AG20443 (cell line): ENCODE measurements at regions not wholly inside any gene's neighbourhood (a gene's known extent, or its start where the extent isn't known, plus 50 kb on each side); places are given as distances from the start of the nearest gene placed in this dataset.

Experiments
- DNase-seq: peaks from one replicate; pipeline ENCODE4 v3.0.0; 2012; ENCODE audit warnings: low spot score, mixed read lengths

GRCh38 chr3:151992326-151993041 is 119.0 kb downstream of the SUCNR1 start:
- DNase-seq: no peak

GRCh38 chr3:151995091-151995490 is 121.6 kb downstream of the SUCNR1 start:
- DNase-seq: no peak

- no peak for DNase-seq
These were observed 125.3 kb downstream of the SUCNR1 start for GRCh38 chr3:151998744-151999143.

DNA sequence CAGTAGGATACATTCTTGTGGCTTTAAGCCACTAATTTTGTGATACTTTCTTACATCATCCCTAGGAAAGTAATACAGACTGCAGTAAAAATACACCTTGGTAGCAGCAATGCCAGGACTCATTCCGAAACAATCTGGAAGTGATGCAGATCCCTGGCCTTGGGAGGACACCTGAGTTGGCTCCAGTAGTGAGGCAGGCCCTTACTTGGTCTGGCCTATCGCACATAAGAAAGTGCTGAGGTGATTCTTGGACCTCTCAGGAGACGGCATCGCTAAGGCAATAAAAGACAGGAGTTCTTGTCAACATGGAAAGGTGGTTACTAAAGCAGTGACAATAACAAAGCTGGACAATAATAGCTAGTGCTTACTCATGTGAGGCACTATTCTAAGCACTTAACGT is 126.5 kb downstream of the SUCNR1 start:
- DNase-seq: no peak

GRCh38 chr3:152011812-152012735 is 138.6 kb downstream of the SUCNR1 start:
- DNase-seq: no peak

DNA sequence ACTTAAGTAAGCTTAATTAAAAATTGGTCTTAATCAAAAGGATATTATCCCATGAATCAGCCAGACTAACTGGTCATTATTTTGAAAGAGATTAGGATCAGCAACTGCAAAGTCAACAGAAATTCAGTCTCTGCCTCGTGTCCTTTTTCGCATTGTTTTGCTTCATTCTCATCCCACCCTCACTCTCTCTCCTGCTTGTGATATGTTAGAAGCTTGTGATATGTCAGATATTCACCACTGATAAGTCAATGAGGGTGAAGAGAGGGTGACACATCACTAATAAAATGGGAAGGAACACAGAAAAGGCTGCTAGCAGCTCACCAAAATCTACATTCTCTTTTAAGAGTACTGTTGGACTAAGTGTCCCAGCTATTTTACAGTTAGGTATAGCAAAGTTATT is 146.1 kb downstream of the SUCNR1 start:
- DNase-seq: no peak

DNA sequence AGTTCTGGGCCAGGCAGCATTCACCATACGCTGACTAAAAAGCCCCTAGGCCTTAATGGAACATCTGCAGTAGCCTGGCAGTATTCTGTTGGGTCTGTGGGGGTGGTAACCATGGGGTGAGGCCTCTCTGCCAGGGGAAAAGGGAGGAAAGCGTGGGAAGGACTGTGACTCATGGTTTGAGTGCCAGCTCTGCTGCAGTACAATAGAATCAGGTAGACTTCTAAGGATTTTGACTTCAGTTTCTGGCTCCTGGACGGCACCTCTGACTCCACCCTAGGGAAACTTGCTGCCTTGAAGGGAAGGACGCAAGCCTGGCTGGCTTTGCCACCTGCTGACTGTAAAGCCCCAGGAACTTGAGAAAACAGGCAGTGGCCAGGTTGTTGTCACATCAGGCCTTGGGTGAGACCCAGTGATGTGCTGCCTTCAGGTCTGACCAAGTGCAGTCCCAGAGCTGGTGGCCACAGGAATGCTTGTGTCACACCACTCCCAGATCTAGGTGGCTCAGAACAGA is 148.6 kb downstream of the SUCNR1 start:
- DNase-seq: peak; percentile 21

DNA sequence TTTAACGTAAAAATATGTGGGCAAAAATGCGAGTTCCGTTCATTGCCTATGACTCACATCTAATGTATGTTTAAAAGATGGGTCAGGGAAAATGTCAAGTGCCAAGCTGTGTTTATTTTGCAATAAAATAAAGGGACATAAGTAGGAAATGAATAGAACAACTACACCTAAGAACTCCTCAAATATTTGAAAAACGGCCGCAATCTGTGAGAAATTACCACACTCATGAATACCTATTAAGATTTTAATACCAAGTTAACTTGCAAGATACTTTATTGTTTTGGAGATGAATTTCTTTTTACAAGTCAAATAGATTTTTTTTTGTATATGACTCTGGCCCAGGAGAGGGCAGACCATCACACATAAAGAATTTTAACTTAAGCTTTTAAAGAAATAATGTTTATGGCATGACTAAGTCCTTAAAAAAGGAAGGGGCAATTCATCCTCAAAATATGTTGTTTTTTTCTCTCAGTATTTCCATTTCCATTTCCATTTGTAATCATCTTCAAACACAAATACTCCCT is 152.7 kb downstream of the SUCNR1 start:
- peak; percentile 35 for DNase-seq

- no peak for DNase-seq
These were observed 156.9 kb downstream of the SUCNR1 start for GRCh38 chr3:152030320-152030719.

- DNase-seq: no peak
These were observed 157.9 kb downstream of the SUCNR1 start for GRCh38 chr3:152031321-152031720.

GRCh38 chr3:152037297-152037696 is 163.9 kb downstream of the SUCNR1 start:
- no peak for DNase-seq

DNA sequence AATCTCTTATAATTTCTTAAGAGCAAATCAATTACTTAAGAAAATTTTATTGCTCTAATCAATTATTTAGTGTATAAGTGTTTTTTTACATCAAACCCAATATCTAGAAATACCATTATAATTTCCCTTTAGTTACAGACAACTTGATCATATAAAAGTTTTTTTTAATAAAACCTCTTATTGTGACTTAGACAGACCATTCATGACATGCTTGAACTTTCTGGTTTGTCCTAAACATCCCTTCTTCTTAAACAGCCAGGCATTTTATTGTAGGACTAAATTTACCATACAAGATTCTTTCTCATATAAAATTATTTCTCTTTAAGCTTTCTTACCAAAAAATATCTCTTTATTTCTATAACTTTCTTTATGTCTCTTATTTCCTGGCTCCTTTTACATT is 164.5 kb downstream of the SUCNR1 start:
- DNase-seq: no peak

GRCh38 chr3:152038490-152038889 is 165.0 kb downstream of the SUCNR1 start:
- no peak for DNase-seq

DNA sequence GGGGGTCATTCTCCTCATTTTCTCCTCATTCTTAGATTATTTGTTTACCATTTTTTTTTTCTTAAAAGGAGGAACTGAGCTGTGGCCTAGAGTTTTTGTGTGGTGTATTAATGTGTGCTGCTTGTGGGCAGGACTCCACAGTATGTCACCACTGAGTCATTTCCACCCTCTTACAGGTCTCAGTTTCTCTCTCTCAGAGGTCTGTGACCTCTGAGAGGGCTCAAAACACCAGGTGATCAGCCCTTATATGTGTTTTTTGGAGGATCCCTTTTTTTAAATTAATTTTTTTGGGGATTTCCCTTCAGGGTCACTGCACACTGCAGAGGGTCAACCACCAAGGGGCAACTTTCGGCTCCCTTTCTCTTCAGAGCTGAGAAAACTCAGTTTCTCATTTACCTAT is 166.4 kb downstream of the SUCNR1 start:
- DNase-seq: no peak

GRCh38 chr3:152040319-152040718 is 166.9 kb downstream of the SUCNR1 start:
- DNase-seq: no peak

DNA sequence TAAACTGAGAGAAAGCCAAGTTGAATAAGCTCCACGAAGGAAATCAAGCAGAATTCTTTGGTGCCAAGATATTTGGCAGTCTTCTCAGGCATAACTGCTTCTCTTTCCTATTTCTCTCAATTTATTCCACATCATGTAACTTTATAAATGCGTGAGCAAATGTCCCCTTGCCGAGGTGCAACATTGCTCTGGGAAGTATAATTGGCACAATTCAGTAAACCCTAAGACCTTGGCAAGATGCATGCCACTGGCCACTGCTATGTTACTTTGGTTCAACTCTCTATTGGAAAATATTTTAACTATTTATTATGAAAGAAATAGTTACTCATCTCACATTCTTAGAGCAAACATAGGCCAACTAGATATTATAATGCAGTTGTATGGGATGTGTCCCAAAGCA is 170.2 kb downstream of the SUCNR1 start:
- DNase-seq: peak; percentile 36

- DNase-seq: no peak
These were observed 172.8 kb downstream of the SUCNR1 start for GRCh38 chr3:152046280-152046679.

- DNase-seq: peak; percentile 13
These were observed 174.0 kb downstream of the SUCNR1 start for GRCh38 chr3:152047465-152047864.

- no peak for DNase-seq
These were observed 175.4 kb downstream of the SUCNR1 start for GRCh38 chr3:152048831-152049230.

GRCh38 chr3:152050903-152051302 is 177.5 kb downstream of the SUCNR1 start:
- DNase-seq: no peak

- DNase-seq: peak; percentile 43
These were observed 178.3 kb downstream of the SUCNR1 start for GRCh38 chr3:152051501-152052404.

GRCh38 chr3:152053866-152054265 is 180.4 kb downstream of the SUCNR1 start:
- no peak for DNase-seq
